ENCODE measurements at regions not wholly inside any gene's neighbourhood (a gene's known extent, or its start where the extent isn't known, plus 50 kb on each side); places are given as distances from the start of the nearest gene placed in this dataset.
"Not testable (repeated sequence)": the region's sequence is repeated elsewhere in the genome, so short reads cannot be mapped to it uniquely, and the experiment has no call there.

DNA sequence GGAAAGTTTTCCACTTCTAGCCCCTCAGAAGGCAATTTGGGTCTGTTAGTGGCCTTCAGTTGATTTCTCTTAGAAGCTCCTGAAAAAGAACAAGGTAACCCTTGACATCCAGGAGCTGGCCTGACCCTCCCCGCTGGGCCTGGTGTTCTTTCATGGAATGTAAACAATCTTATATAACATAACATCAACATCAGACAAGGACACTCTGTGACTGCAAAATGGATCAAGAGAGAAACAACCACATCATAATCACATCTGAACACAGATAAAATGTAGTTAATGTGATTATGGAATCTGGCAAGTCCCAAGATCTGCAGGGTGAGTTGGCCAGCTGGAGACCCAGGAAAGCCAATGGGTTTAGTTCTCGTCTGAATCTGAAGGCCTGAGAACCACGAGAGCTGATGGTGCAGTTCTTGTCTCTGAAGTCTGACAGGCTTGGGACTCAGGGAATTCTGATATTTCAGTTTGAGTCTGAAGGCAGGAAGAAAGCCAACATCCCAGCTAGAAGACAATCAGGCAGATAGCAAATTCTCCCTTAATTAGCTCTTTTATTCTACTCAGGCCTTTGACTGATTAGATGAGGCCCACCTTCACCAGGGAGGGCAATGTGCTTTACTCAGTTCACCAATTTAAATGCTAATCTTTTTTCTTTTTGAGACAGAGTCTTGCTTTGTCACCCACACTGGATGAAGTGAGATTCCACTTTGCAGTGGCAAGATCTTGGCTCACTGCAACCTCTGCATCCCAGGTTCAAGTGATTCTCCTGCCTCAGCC lies 91.4 kb upstream of the NAMPT start:
- no peaks in the 10 kb centered on the region for H3K36me3 Mint-ChIP-seq
- no peak overlapping the region for H3K27ac Mint-ChIP-seq
- no peak for ATAC-seq (ENCODE audit: low read depth)
- peaks cover 2% of the 10 kb centered on the region for H3K27me3 Mint-ChIP-seq
- DNase-seq: no peak
- H3K4me3 Mint-ChIP-seq: no peak overlapping the region
- H3K9me3 Mint-ChIP-seq: no peaks in the 10 kb centered on the region
- H3K4me1 Mint-ChIP-seq: peaks cover 2% of the 10 kb centered on the region
- POLR2A ChIA-PET: no interaction called here

DNA sequence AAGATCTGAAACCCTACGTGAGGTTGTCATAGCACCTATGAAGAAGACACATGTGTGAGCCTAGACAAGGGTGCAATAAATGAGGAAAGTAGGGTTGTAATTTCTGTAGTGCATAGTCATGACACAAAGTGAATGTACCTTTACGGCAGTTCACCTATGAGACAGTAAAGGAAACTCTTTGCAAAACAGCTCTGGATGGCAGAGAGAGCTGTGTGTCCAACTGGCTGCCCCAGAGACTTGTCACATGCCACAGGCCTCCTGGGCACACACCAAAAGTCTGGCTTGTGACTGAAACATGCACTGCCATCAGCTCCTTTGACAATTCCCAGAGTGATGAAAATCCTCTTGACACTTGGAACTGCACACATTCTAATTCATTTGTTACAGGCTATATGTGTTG lies 90.7 kb upstream of the NAMPT start:
- POLR2A ChIA-PET: no interaction called here
- H3K27me3 Mint-ChIP-seq: no peaks in the 10 kb centered on the region
- H3K27ac Mint-ChIP-seq: no peak overlapping the region
- no peak overlapping the region for H3K4me3 Mint-ChIP-seq
- H3K9me3 Mint-ChIP-seq: no peaks in the 10 kb centered on the region
- ATAC-seq (ENCODE audit: low read depth) (no peak), DNase-seq (no peak)
- no peaks in the 10 kb centered on the region for H3K36me3 Mint-ChIP-seq
- H3K4me1 Mint-ChIP-seq: peaks cover 2% of the 10 kb centered on the region

DNA sequence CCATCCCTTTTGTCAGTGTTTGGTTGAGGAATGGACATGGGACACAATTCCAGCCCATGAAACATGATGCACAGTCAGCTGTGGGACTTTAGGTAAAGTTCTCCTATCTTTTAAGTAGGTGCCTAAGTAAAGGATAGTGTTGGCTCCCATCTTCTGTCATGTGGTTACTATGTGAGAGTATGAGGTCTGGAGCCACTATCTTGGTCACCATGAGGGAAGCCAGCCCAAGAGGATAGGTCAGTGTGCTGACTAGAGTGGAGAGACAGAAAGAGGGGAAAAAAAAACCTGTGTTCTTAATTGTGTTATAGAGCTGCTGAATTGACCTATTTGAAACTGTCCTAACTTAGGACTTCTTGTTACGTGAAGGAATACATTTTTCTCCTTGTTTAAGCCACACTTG lies 89.7 kb upstream of the NAMPT start:
- Mint-ChIP-seq H3K4me1 (peaks cover 2% of the 10 kb centered on the region), H3K27me3 (no peaks in the 10 kb centered on the region), H3K4me3 (no peak overlapping the region), H3K36me3 (no peaks in the 10 kb centered on the region), H3K9me3 (no peaks in the 10 kb centered on the region), H3K27ac (no peak overlapping the region)
- DNase-seq (no peak), ATAC-seq (ENCODE audit: low read depth) (no peak)
- POLR2A ChIA-PET: no interaction called here

- POLR2A ChIA-PET: no interaction called here
Measured at GRCh38 chr7:106372595-106373318, 88.0 kb upstream of the NAMPT start.

GRCh38 chr7:106372126-106372525 lies 87.3 kb upstream of the NAMPT start:
- Mint-ChIP-seq H3K36me3 (no peaks in the 10 kb centered on the region), H3K9me3 (peaks cover 1% of the 10 kb centered on the region), H3K4me1 (peaks cover 3% of the 10 kb centered on the region), H3K4me3 (no peak overlapping the region), H3K27me3 (no peaks in the 10 kb centered on the region), H3K27ac (no peak overlapping the region)
- DNase-seq (no peak), ATAC-seq (ENCODE audit: low read depth) (no peak)
- POLR2A ChIA-PET: no interaction called here

More at GRCh38 chr7:106372595-106373318, 88.0 kb upstream of the NAMPT start:
- ATAC-seq (ENCODE audit: low read depth): no peak
- H3K27ac Mint-ChIP-seq: no peak overlapping the region
- no peak overlapping the region for H3K4me3 Mint-ChIP-seq
- no peaks in the 10 kb centered on the region for H3K9me3 Mint-ChIP-seq
- H3K36me3 Mint-ChIP-seq: no peaks in the 10 kb centered on the region
- no peaks in the 10 kb centered on the region for H3K27me3 Mint-ChIP-seq
- peaks cover 2% of the 10 kb centered on the region for H3K4me1 Mint-ChIP-seq
- no peak for DNase-seq

DNA sequence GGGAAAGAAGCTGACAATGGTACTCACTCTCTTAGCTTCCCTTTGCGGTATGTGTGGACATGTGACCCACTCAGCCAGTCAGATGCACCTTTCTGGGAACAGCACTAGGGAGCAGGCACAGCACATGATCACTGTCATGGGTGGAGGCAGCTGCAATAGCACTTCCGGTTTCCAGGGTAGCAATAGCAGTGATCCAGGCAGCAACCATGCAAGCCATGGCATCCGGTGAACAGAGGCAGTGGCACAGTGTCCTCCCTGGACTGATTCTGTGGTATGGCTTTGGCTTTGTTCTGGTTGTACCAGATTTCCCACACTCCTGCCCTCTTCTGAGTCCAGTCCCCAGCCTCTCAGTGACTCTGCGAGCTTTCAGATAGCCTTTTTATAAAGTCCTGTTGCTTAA lies 86.8 kb upstream of the NAMPT start:
- H3K4me1 Mint-ChIP-seq: peaks cover 3% of the 10 kb centered on the region
- no peak overlapping the region for H3K4me3 Mint-ChIP-seq
- POLR2A ChIA-PET: no interaction called here

DNA sequence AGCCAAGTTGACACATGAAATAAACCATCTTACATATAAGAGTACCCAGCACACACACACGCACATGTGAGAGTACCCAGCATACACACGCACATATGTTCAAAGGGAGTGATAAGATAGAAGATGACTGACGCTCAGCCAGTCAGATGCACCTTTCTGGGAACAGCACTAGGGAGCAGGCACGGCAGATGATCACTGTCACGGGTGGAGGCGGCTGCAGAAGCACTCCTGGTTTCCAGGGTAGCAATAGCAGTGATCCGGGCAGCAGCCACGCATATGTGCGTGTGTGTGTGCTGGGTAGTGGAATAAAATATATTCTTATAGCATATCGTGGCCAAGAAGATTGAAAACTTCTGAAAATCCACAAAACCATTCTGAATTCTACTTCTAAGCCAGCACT lies 85.8 kb upstream of the NAMPT start:
- H3K27ac Mint-ChIP-seq: no peak overlapping the region
- DNase-seq (no peak), ATAC-seq (ENCODE audit: low read depth) (no peak)
- no peaks in the 10 kb centered on the region for H3K27me3 Mint-ChIP-seq
- no peaks in the 10 kb centered on the region for H3K36me3 Mint-ChIP-seq
- POLR2A ChIA-PET: no interaction called here
- H3K4me3 Mint-ChIP-seq: no peak overlapping the region
- peaks cover 1% of the 10 kb centered on the region for H3K9me3 Mint-ChIP-seq
- peaks cover 3% of the 10 kb centered on the region for H3K4me1 Mint-ChIP-seq

More for the DNA sequence above, 86.8 kb upstream of the NAMPT start:
- H3K27me3 Mint-ChIP-seq: no peaks in the 10 kb centered on the region
- no peak for DNase-seq
- no peaks in the 10 kb centered on the region for H3K36me3 Mint-ChIP-seq
- H3K27ac Mint-ChIP-seq: no peak overlapping the region
- ATAC-seq (ENCODE audit: low read depth): no peak
- H3K9me3 Mint-ChIP-seq: peaks cover 1% of the 10 kb centered on the region

GRCh38 chr7:106369816-106370215 lies 85.0 kb upstream of the NAMPT start:
- Mint-ChIP-seq H3K36me3 (no peaks in the 10 kb centered on the region), H3K4me3 (no peak overlapping the region), H3K27me3 (no peaks in the 10 kb centered on the region), H3K9me3 (peaks cover 1% of the 10 kb centered on the region), H3K27ac (no peak overlapping the region), H3K4me1 (peaks cover 3% of the 10 kb centered on the region)
- ATAC-seq (ENCODE audit: low read depth): no peak
- DNase-seq: no peak
- POLR2A ChIA-PET: no interaction called here

GRCh38 chr7:106369352-106369751 lies 84.6 kb upstream of the NAMPT start:
- Mint-ChIP-seq H3K36me3 (no peaks in the 10 kb centered on the region), H3K9me3 (peaks cover 1% of the 10 kb centered on the region), H3K27ac (no peak overlapping the region), H3K4me3 (no peak overlapping the region), H3K27me3 (no peaks in the 10 kb centered on the region), H3K4me1 (peaks cover 3% of the 10 kb centered on the region)
- ATAC-seq (ENCODE audit: low read depth) (no peak), DNase-seq (no peak)
- POLR2A ChIA-PET: no interaction called here

DNA sequence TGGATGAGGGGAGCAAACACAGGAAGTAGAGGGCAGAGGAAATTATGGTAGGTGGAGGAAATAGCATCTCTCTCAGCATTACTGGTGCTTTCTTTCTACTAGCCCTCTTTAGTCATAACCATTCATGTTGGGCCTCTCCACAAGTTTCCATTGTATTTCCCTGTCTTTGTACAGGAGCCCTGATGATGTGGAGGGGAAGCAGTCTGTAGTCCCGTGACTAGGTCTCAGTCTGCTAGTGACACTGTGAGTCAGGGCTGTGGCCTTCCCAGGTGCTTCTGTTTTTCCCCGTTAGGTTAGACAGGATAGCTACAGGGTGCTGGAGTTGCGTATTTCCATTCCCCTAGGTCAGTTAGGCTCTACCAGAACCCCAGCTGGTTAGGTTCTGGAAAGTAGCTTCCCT lies 82.9 kb upstream of the NAMPT start:
- H3K36me3 Mint-ChIP-seq: no peaks in the 10 kb centered on the region
- POLR2A ChIA-PET: no interaction called here
- no peaks in the 10 kb centered on the region for H3K27me3 Mint-ChIP-seq
- peaks cover 2% of the 10 kb centered on the region for H3K9me3 Mint-ChIP-seq
- DNase-seq (no peak), ATAC-seq (ENCODE audit: low read depth) (no peak)
- peaks cover 3% of the 10 kb centered on the region for H3K4me1 Mint-ChIP-seq
- H3K27ac Mint-ChIP-seq: no peak overlapping the region
- H3K4me3 Mint-ChIP-seq: no peak overlapping the region

GRCh38 chr7:106367018-106367420 lies 82.2 kb upstream of the NAMPT start:
- H3K27ac Mint-ChIP-seq: no peak overlapping the region
- ATAC-seq (ENCODE audit: low read depth) (no peak), DNase-seq (no peak)
- H3K4me3 Mint-ChIP-seq: no peak overlapping the region
- H3K27me3 Mint-ChIP-seq: no peaks in the 10 kb centered on the region
- H3K9me3 Mint-ChIP-seq: peaks cover 3% of the 10 kb centered on the region
- peaks cover 3% of the 10 kb centered on the region for H3K4me1 Mint-ChIP-seq
- POLR2A ChIA-PET: no interaction called here
- no peaks in the 10 kb centered on the region for H3K36me3 Mint-ChIP-seq

- no peak for ATAC-seq (ENCODE audit: low read depth)
Measured at GRCh38 chr7:106365252-106366005, 80.6 kb upstream of the NAMPT start.

GRCh38 chr7:106362507-106362906 lies 77.7 kb upstream of the NAMPT start:
- H3K4me3 Mint-ChIP-seq; DNase-seq; H3K27ac Mint-ChIP-seq; POLR2A ChIA-PET; H3K36me3 Mint-ChIP-seq; ATAC-seq (ENCODE audit: low read depth); H3K4me1 Mint-ChIP-seq: not testable (repeated sequence)
- H3K27me3 Mint-ChIP-seq: peaks cover 15% of the 10 kb centered on the region
- peaks cover 17% of the 10 kb centered on the region for H3K9me3 Mint-ChIP-seq

More at GRCh38 chr7:106365252-106366005, 80.6 kb upstream of the NAMPT start:
- Mint-ChIP-seq H3K4me3 (no peak overlapping the region), H3K27ac (peak overlapping the region; percentile 22), H3K27me3 (peaks cover 10% of the 10 kb centered on the region), H3K36me3 (no peaks in the 10 kb centered on the region), H3K4me1 (peaks cover 3% of the 10 kb centered on the region), H3K9me3 (peaks cover 12% of the 10 kb centered on the region)
- POLR2A ChIA-PET: no interaction called here
- DNase-seq: no peak

All from activated naive CD8-positive, alpha-beta T cell treated with anti-CD3 and anti-CD28 coated beads, Interleukin-2, amount 10 ng/mL, durations not matched to agents 7 days and 5 days (primary cell).